Astrocyte of the spinal cord (primary cell): ENCODE measurements at regions not wholly inside any gene's neighbourhood (a gene's known extent, or its start where the extent isn't known, plus 50 kb on each side); places are given as distances from the start of the nearest gene placed in this dataset.

Experiments
- DNase-seq: peaks from one replicate; pipeline ENCODE4 v3.0.0; 2011; ENCODE audit warnings: low read depth, low spot score
- H3K4me3 ChIP-seq: 2 replicates; pipeline ENCODE4 v1.5.1; 2011; ENCODE audit warnings: low read depth, mild to moderate bottlenecking, low read length, moderate library complexity
- in situ Hi-C: cut with HindIII; loops from 2 replicates; pipeline ENCODE4 v1.10.0; 2017; ENCODE audit warnings: low sequenced_read_pairs
- TF ChIP-seq, protein P1 (sequence below): IDR thresholded peaks from 2 replicates; pipeline ENCODE4 v1.5.1; 2012; ENCODE audit warnings: low read depth, mild to moderate bottlenecking, low read length, inconsistent platforms

DNA sequence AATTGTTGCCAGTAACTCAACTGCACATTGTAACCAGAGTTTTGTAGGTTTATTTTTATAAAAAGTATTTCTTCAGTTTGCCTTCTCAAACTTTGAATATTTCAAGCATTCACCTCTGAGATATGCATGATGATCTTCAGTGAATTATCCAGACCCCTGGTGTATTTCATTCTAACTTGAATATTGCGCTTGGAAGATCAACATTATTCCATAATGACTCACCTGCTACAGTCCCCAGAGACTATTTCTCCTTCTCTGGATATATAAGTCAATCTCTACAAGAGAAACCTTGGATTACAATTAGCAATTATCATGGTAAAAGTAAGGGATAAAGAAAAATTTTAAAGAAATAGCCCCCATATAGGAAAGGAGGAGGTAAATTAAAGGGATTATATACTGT, 1041.0 kb downstream of the TLE1 start:
- DNase-seq: peak; percentile 80
- H3K4me3 ChIP-seq: no peak overlapping the region
- in situ Hi-C loops: no loop called here
- TF ChIP-seq, protein P1, sequence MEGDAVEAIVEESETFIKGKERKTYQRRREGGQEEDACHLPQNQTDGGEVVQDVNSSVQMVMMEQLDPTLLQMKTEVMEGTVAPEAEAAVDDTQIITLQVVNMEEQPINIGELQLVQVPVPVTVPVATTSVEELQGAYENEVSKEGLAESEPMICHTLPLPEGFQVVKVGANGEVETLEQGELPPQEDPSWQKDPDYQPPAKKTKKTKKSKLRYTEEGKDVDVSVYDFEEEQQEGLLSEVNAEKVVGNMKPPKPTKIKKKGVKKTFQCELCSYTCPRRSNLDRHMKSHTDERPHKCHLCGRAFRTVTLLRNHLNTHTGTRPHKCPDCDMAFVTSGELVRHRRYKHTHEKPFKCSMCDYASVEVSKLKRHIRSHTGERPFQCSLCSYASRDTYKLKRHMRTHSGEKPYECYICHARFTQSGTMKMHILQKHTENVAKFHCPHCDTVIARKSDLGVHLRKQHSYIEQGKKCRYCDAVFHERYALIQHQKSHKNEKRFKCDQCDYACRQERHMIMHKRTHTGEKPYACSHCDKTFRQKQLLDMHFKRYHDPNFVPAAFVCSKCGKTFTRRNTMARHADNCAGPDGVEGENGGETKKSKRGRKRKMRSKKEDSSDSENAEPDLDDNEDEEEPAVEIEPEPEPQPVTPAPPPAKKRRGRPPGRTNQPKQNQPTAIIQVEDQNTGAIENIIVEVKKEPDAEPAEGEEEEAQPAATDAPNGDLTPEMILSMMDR: no peak

DNA sequence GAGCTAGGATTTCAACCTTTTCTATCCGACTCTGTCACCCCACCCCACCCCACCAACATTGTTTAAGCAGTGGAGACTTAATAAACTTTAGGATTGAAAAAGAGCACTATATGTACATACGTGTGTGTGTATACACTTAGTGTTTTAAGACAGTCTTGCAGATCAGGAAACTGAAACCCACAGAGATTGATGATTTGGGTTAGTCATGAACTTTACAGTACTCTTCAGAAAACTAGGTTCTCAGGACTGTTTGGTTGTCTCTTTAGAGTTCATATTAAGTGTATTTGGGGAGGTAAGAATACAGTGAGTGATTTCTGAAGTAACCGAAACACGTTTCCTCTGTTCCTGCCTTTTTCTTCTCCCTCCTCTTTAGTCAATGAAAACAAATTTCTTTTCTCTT, 1043.1 kb downstream of the TLE1 start:
- no peak for DNase-seq
- in situ Hi-C loops: no loop called here
- no peak overlapping the region for H3K4me3 ChIP-seq
- TF ChIP-seq, protein P1: no peak

DNA sequence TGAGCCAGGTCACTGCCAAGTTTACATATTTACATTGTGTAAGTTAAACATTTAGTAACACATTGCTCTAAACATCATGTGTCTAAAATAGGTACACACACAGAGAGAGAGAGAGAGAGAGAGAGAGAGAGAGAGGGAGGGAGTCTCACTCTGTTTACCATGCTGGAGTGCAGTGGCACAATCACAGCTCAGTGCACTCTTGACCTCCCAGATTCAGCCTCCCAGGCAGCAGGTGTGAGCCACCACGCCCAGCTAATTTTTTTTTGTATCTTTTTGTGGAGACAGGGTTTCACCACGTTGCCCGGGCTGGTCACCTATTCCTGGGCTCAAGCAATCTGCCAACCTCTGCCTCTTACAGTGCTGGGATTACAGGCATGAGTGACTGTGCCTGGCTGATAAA, 1045.3 kb downstream of the TLE1 start:
- no peak overlapping the region for H3K4me3 ChIP-seq
- DNase-seq: no peak
- TF ChIP-seq, protein P1: no peak
- in situ Hi-C loops: no loop called here

DNA sequence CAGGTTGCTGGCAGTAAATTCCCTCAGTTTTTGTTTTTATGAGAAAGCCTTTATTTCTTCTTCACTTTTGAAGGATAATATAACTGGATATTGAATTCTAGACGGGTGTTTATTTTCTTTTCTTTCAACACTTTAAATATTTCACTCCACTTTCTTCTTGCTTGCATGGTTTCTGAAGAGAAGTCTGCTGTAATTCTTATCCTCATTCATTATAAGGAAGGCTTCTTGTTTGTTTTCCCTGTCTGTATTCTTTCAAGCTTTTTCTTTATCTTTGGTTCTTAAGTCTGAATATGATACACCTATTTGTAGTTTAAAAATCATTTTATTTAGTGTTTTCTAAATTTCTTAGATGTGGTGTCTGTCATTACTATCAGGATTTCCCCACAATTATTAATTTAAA, 1054.3 kb downstream of the TLE1 start:
- TF ChIP-seq, protein P1: no peak
- no peak overlapping the region for H3K4me3 ChIP-seq
- in situ Hi-C loops: no loop called here
- DNase-seq: no peak

DNA sequence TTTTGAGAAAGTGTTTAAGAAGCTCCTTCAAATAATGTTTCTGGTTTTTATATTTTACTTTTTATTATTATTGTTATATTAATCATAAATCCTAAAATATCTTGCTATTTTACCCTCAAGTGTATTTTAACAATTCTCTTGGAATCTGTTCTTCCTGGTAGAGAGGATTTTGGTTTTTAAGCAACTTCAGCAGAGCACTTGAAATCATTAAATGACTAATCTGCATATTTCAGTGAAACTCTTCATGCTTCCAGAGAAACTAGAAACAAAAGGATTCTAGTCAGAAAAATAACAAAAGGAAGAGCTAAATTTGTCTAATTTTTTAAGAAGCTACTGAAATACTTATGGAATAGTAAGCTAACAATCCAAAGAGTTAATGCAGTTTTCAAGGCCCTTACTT, 1057.3 kb downstream of the TLE1 start:
- TF ChIP-seq, protein P1: no peak
- in situ Hi-C loops: no loop called here
- no peak overlapping the region for H3K4me3 ChIP-seq
- DNase-seq: no peak

DNA sequence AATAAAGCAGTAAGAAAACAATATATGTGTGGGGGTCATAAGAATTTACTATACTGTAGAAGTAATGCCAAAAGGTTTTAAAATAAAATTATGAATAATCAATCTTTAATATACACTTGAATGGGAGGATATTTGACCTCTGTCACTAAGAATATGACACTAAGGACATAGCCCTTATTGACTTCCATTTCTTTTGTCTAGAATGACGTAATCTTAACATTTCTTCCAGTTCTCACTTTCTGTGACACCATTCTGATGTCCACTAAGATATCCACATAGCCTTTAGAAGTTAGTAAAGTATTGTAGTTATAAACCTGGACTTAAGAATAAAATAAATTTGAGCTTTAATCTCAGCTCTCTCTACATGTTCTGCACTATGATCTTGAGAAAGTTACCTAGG, 1050.7 kb downstream of the TLE4 start:
- in situ Hi-C loops: no loop called here
- no peak overlapping the region for H3K4me3 ChIP-seq
- TF ChIP-seq, protein P1: no peak
- DNase-seq: no peak

DNA sequence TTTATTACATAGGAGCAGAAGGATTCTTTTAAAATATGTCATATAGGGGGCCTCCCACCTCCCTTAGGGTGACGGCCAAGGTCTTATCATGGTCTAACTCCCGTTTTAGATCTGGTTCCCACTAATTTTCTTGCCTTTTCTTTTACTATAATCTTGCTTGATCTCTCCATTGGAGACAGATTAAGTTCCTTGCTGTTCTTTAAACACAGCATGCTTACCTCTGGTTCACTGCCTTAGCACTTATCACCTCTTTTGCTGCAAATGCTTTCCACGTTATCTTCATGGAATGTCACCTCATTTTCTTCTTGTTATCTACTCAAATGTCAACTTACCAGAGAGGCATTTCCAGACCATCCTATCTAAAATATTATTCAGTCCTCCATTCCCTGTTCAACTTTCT, 1047.6 kb downstream of the TLE4 start:
- in situ Hi-C loops: no loop called here
- no peak for DNase-seq
- no peak overlapping the region for H3K4me3 ChIP-seq
- TF ChIP-seq, protein P1: no peak
